ENCODE measurements at regions not wholly inside any gene's neighbourhood (a gene's known extent, or its start where the extent isn't known, plus 50 kb on each side); places are given as distances from the start of the nearest gene placed in this dataset.

DNA sequence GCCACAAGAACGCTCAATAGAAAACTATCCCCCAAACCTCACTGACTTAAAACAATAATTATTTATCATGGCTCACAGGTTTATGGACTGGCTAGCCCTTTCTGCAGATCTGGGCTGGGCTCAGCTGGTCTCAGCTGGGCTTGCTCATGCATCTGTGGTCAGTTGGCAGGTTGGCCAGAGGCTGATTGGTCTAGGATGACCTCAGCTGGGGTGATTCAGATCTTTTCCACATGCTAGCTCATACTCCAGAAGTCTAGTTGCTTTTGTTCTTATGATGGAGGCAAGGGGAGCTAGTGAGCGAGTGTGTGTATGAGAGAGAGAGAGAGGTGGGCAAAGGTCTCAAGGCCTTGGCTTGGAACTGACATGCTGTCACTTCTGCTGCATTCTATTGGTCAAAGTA lies 181.2 kb upstream of the NRXN3 start:
- TF ChIP-seq YY1 (IDR thresholded peaks at IDR 0.05; ENCODE audit: low read depth): no peak
- TF ChIP-seq, protein P1, sequence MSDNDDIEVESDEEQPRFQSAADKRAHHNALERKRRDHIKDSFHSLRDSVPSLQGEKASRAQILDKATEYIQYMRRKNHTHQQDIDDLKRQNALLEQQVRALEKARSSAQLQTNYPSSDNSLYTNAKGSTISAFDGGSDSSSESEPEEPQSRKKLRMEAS (IDR thresholded peaks at IDR 0.05): no peak
- no peak for TF ChIP-seq CEBPB (IDR thresholded peaks at IDR 0.05)
- TF ChIP-seq TEAD4 (IDR thresholded peaks at IDR 0.05): no peak
- no peak for TF ChIP-seq NFIC (IDR thresholded peaks at IDR 0.05)
- no peak for TF ChIP-seq FOXM1 (IDR thresholded peaks at IDR 0.05; ENCODE audit: borderline replicate concordance, low read depth)
- no peak for TF ChIP-seq EGR1 (IDR thresholded peaks at IDR 0.05)
- no peak for TF ChIP-seq TAF1 (IDR thresholded peaks at IDR 0.05; ENCODE audit: low read depth)
- no peak for TF ChIP-seq RAD21 (IDR thresholded peaks at IDR 0.05; ENCODE audit: low read depth)
- no peak for TF ChIP-seq TCF12 (IDR thresholded peaks at IDR 0.05; ENCODE audit: low read depth)
- no peak for TF ChIP-seq EP300 (IDR thresholded peaks at IDR 0.05; ENCODE audit: borderline replicate concordance)
- TF ChIP-seq, protein P2, sequence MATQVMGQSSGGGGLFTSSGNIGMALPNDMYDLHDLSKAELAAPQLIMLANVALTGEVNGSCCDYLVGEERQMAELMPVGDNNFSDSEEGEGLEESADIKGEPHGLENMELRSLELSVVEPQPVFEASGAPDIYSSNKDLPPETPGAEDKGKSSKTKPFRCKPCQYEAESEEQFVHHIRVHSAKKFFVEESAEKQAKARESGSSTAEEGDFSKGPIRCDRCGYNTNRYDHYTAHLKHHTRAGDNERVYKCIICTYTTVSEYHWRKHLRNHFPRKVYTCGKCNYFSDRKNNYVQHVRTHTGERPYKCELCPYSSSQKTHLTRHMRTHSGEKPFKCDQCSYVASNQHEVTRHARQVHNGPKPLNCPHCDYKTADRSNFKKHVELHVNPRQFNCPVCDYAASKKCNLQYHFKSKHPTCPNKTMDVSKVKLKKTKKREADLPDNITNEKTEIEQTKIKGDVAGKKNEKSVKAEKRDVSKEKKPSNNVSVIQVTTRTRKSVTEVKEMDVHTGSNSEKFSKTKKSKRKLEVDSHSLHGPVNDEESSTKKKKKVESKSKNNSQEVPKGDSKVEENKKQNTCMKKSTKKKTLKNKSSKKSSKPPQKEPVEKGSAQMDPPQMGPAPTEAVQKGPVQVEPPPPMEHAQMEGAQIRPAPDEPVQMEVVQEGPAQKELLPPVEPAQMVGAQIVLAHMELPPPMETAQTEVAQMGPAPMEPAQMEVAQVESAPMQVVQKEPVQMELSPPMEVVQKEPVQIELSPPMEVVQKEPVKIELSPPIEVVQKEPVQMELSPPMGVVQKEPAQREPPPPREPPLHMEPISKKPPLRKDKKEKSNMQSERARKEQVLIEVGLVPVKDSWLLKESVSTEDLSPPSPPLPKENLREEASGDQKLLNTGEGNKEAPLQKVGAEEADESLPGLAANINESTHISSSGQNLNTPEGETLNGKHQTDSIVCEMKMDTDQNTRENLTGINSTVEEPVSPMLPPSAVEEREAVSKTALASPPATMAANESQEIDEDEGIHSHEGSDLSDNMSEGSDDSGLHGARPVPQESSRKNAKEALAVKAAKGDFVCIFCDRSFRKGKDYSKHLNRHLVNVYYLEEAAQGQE (IDR thresholded peaks at IDR 0.05; ENCODE audit: low read depth): no peak

DNA sequence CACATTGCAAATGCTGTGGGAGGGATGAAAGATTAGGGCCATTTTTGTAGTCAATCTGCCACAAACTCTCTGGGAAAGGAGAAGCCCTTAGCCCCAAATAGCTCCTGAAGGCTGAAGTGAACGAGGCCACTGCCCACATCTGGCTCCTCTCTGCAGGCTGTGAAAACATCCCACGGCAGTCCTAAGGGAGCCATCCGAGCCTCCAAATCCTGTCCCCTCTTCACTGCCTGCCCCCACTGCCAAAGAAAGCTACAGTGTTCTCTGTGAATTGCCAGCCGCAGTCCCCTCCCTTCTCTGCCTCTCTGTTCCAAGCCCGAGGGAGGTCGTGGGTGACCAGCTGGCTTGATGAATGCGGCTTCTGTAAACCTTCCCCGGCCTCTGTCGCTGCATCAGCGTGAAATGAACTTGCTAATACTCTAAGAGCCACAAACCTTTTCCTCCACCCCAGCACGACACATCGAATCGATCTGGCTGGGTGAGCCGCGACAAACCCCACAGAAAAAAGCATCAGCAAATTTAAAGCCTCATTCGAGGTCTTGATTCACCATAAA lies 180.7 kb upstream of the NRXN3 start:
- TF ChIP-seq, protein P1 (IDR thresholded peaks at IDR 0.05): no peak
- TF ChIP-seq, protein P2 (IDR thresholded peaks at IDR 0.05; ENCODE audit: low read depth): no peak
- TF ChIP-seq FOXM1 (IDR thresholded peaks at IDR 0.05; ENCODE audit: borderline replicate concordance, low read depth): no peak
- TF ChIP-seq EGR1 (IDR thresholded peaks at IDR 0.05): no peak
- TF ChIP-seq NFIC (IDR thresholded peaks at IDR 0.05): no peak
- no peak for TF ChIP-seq TAF1 (IDR thresholded peaks at IDR 0.05; ENCODE audit: low read depth)
- TF ChIP-seq EP300 (IDR thresholded peaks at IDR 0.05; ENCODE audit: borderline replicate concordance): no peak
- no peak for TF ChIP-seq CEBPB (IDR thresholded peaks at IDR 0.05)
- no peak for TF ChIP-seq YY1 (IDR thresholded peaks at IDR 0.05; ENCODE audit: low read depth)
- TF ChIP-seq RAD21 (IDR thresholded peaks at IDR 0.05; ENCODE audit: low read depth): no peak
- TF ChIP-seq, protein P3, sequence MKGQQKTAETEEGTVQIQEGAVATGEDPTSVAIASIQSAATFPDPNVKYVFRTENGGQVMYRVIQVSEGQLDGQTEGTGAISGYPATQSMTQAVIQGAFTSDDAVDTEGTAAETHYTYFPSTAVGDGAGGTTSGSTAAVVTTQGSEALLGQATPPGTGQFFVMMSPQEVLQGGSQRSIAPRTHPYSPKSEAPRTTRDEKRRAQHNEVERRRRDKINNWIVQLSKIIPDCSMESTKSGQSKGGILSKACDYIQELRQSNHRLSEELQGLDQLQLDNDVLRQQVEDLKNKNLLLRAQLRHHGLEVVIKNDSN (IDR thresholded peaks at IDR 0.05): no peak

DNA sequence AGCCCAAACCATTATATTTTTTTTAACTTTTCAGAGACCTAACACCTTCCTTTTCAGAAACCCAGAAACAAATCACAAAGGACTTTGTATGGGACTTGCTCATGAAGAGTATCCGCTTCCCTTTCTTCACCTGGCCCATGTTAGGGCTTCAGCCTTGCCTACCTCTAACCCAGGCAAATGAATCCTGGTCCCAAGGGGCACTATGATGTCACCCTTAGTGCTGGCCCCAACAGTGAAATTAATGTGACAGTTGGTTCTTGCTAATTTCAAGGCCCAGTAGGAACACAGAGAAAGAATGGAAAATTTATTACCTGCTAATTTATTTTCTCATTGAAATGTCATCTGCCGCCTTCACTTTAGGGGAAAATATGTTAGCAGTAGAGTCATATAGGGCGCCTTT lies 179.8 kb upstream of the NRXN3 start:
- TF ChIP-seq FOXM1 (IDR thresholded peaks at IDR 0.05; ENCODE audit: borderline replicate concordance, low read depth): no peak
- TF ChIP-seq, protein P3 (IDR thresholded peaks at IDR 0.05): no peak
- TF ChIP-seq RAD21 (IDR thresholded peaks at IDR 0.05; ENCODE audit: low read depth): no peak
- TF ChIP-seq NFIC (IDR thresholded peaks at IDR 0.05): no peak
- no peak for TF ChIP-seq TAF1 (IDR thresholded peaks at IDR 0.05; ENCODE audit: low read depth)
- TF ChIP-seq ZBTB7A (IDR thresholded peaks at IDR 0.05; ENCODE audit: low read depth): no peak
- no peak for TF ChIP-seq CEBPB (IDR thresholded peaks at IDR 0.05)

DNA sequence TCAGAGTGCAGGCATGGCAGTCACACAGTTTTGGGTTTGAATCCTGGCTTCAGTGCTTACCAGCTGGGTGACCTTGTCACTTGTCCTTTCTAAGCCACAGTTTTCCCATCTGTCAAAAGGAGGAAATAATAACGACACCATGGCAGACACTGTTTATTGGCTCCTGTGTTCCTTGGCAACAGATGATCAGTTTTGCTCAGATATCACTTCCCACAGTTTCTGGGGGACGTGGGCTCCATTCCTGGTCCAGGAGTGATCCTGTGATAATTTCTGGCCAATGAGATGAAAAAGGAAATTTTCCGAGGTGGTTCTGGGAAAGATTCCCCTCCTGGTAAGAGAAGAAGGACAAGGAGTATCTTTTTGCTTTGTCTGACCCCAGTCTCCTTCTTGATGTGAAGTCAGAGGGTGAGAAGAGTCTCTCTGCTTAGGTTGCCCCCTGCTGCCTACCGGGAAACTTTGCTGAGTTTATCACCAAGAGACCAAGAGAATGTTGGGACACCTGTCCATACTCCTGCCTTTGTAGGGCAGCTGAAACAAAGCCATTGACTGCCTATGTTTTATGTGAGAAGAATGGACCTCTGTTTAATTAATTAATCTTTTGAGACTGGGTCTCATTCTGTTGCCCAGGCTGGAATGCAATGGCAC lies 178.9 kb upstream of the NRXN3 start:
- no peak for TF ChIP-seq NFIC (IDR thresholded peaks at IDR 0.05)
- TF ChIP-seq RAD21 (IDR thresholded peaks at IDR 0.05; ENCODE audit: low read depth): no peak; the same call in 1 of the 2 replicates
- no peak for TF ChIP-seq FOXM1 (IDR thresholded peaks at IDR 0.05; ENCODE audit: borderline replicate concordance, low read depth)
- TF ChIP-seq, protein P1 (IDR thresholded peaks at IDR 0.05): no peak
- no peak for TF ChIP-seq CEBPB (IDR thresholded peaks at IDR 0.05)

DNA sequence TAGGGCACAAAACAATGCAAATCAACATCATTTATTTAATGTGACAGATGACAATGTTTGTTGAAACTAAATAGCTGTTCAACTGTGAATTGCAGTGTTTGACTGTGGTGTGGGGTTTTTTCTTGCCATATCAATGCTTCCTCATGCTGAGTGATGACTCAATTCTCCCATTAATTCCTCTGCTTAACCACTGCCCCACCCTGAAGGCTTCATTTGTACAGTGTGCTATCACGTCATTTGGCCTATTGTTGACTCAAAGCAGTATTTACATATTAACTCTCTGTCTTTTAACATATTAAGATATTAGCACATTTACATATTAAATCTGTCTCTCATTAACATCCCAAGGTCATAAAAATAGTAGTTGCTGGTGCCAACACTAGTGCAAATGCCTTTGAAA lies 164.8 kb upstream of the NRXN3 start:
- TF ChIP-seq, protein P1 (IDR thresholded peaks at IDR 0.05): no peak
- TF ChIP-seq EP300 (IDR thresholded peaks at IDR 0.05; ENCODE audit: borderline replicate concordance): no peak
- no peak for TF ChIP-seq TEAD4 (IDR thresholded peaks at IDR 0.05)
- TF ChIP-seq CREB1 (IDR thresholded peaks at IDR 0.05; ENCODE audit: low read depth): no peak
- TF ChIP-seq EGR1 (IDR thresholded peaks at IDR 0.05): no peak
- no peak for TF ChIP-seq NFIC (IDR thresholded peaks at IDR 0.05)
- TF ChIP-seq, protein P2 (IDR thresholded peaks at IDR 0.05; ENCODE audit: low read depth): no peak
- TF ChIP-seq, protein P3 (IDR thresholded peaks at IDR 0.05): no peak
- TF ChIP-seq YY1 (IDR thresholded peaks at IDR 0.05; ENCODE audit: low read depth): no peak
- no peak for TF ChIP-seq ZBTB7A (IDR thresholded peaks at IDR 0.05; ENCODE audit: low read depth)
- TF ChIP-seq CEBPB (IDR thresholded peaks at IDR 0.05): no peak
- no peak for TF ChIP-seq FOXM1 (IDR thresholded peaks at IDR 0.05; ENCODE audit: borderline replicate concordance, low read depth)
- TF ChIP-seq TCF12 (IDR thresholded peaks at IDR 0.05; ENCODE audit: low read depth): no peak

Data from Ishikawa (cell line).